ENCODE measurements at regions not wholly inside any gene's neighbourhood (a gene's known extent, or its start where the extent isn't known, plus 50 kb on each side); places are given as distances from the start of the nearest gene placed in this dataset.
"Not testable (repeated sequence)": the region's sequence is repeated elsewhere in the genome, so short reads cannot be mapped to it uniquely, and the experiment has no call there.

DNA sequence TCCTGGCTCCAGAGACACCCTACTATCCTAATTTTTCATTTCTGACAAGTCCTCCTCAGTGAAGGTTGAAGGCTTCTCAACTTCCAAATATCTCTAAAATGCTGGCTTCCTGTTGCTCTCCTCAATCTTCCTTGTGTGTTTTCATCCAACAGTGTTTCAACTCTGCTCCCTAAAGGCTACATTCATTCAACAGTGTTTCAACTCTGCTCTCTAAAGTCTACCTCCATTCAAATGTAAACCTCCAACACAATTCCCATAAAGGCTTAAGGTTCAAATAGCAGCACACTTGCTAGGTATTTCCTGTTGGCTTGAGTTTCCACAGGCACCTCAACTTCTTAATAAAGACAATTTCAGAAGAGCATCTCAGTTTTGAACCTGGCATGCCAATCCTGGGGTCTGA, 164.8 kb downstream of the HINT1 start:
- CTCF ChIA-PET: no interaction called here
- Histone ChIP-seq H2AFZ (ENCODE audit: low read depth) (no peak overlapping the region), H3K79me2 (ENCODE audit: insufficient read depth) (no peaks in the 10 kb centered on the region)

DNA sequence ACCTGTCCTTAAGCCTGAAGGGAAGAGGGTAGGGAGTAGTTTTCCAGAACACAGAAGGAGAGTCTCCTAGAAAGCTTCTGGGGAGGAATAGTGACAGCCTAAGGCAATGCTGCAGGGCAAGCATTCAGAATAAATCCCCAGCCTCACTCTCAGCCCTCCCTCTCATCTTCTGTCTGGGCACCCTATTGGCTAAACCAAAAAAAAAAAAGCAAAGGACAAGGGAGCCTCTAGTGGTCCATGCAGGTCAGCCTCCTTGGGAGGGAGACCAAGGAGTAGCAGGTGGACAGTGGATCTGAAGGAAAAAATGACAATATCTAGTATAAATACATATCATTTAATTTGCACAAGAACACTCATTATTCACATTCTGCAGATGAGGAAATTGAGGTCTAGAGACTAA, 168.3 kb downstream of the HINT1 start:
- H3F3A ChIP-seq (replicated peaks; ENCODE audit: insufficient read depth); H2AFZ ChIP-seq (ENCODE audit: low read depth); POLR2A ChIA-PET; H3K4me3 ChIP-seq (ENCODE audit: low read depth in 2 of 2, low read length in 1 of 2); H3K4me2 ChIP-seq; DNase-seq; H3K27me3 ChIP-seq (ENCODE audit: insufficient read depth); H3K27ac ChIP-seq (ENCODE audit: low read depth in 2 of 2, low read length in 1 of 2); H3K9me2 ChIP-seq; CTCF ChIA-PET; H3K36me3 ChIP-seq (replicated peaks in 1 of 2; ENCODE audit: control insufficient read depth in 1 of 2, insufficient read depth in 2 of 2, low read length in 1 of 2); H3K79me2 ChIP-seq (ENCODE audit: insufficient read depth); H4K20me1 ChIP-seq (ENCODE audit: insufficient read depth); H3K9me3 ChIP-seq; H3K9ac ChIP-seq: not testable (repeated sequence)
- H3K4me1 ChIP-seq (ENCODE audit: control insufficient read depth in 1 of 2, insufficient read depth in 2 of 2, low read depth in 1 of 2, low read length in 1 of 2): peaks cover 0 to 11% of the 10 kb centered on the region in 2 experiments; a peak in 1 of 4 replicates

More for the DNA sequence above, 164.8 kb downstream of the HINT1 start:
- no peak overlapping the region for H3K9ac ChIP-seq
- H3K9me2 ChIP-seq: no peaks in the 10 kb centered on the region
- no peaks in the 10 kb centered on the region for H3K36me3 ChIP-seq (replicated peaks in 1 of 2; ENCODE audit: control insufficient read depth in 1 of 2, insufficient read depth in 2 of 2, low read length in 1 of 2)
- no peak overlapping the region for H3K4me2 ChIP-seq
- H3F3A ChIP-seq (replicated peaks; ENCODE audit: insufficient read depth): no peaks in the 10 kb centered on the region
- H3K9me3 ChIP-seq: no peaks in the 10 kb centered on the region
- no peaks in the 10 kb centered on the region for H3K4me1 ChIP-seq (ENCODE audit: control insufficient read depth in 1 of 2, insufficient read depth in 2 of 2, low read depth in 1 of 2, low read length in 1 of 2)
- no peak overlapping the region for H3K4me3 ChIP-seq (ENCODE audit: low read depth in 2 of 2, low read length in 1 of 2)
- H3K27ac ChIP-seq (ENCODE audit: low read depth in 2 of 2, low read length in 1 of 2): no peak overlapping the region
- H3K27me3 ChIP-seq (ENCODE audit: insufficient read depth): no peaks in the 10 kb centered on the region; the same call in 1 of the 2 replicates
- DNase-seq: no peak
- H4K20me1 ChIP-seq (ENCODE audit: insufficient read depth): no peaks in the 10 kb centered on the region
- POLR2A ChIA-PET: no interaction called here
- TF ChIP-seq JUND (IDR thresholded peaks at IDR 0.05) (no peak), FOXM1 (IDR thresholded peaks at IDR 0.05; ENCODE audit: low read depth) (no peak), GABPA (IDR thresholded peaks at IDR 0.05; ENCODE audit: low read depth) (no peak), MXI1 (IDR thresholded peaks at IDR 0.05; ENCODE audit: low read depth, low read length) (no peak), POLR2AphosphoS5 (IDR thresholded peaks at IDR 0.05; ENCODE audit: low read depth, low read length) (no peak)

DNA sequence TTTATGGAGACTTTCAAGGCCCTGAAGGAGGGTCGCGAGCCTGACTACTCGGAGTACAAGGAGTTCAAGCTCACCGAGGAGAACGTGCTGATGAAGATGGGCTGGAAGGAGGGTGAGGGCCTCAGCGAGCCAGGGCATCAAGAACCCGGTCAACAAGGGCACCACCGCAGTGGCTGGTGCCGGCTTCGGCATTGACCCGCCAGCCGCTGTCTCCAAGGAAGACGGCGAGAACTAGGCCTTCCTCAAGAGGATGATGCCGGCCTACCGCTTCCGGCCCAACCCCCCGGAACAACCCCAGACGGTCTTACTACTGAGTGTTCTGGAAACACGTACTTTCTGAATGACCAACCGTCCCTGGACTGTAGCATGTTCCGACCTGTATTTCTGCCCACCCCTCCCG, 169.2 kb downstream of the HINT1 start:
- Histone ChIP-seq H3K9me2 (no peaks in the 10 kb centered on the region), H3K27ac (ENCODE audit: low read depth in 2 of 2, low read length in 1 of 2) (no peak overlapping the region), H3K4me1 (ENCODE audit: control insufficient read depth in 1 of 2, insufficient read depth in 2 of 2, low read depth in 1 of 2, low read length in 1 of 2) (peaks cover 0 to 20% of the 10 kb centered on the region in 2 experiments; a peak in 1 of 4 replicates), H4K20me1 (ENCODE audit: insufficient read depth) (no peaks in the 10 kb centered on the region), H3K27me3 (ENCODE audit: insufficient read depth) (no peaks in the 10 kb centered on the region), H3K79me2 (ENCODE audit: insufficient read depth) (no peaks in the 10 kb centered on the region), H3K4me3 (ENCODE audit: low read depth in 2 of 2, low read length in 1 of 2) (no peak overlapping the region), H3K4me2 (no peak overlapping the region), H3K9me3 (no peaks in the 10 kb centered on the region), H3K9ac (no peak overlapping the region), H2AFZ (ENCODE audit: low read depth) (no peak overlapping the region), H3F3A (replicated peaks; ENCODE audit: insufficient read depth) (peaks cover 18% of the 10 kb centered on the region), H3K36me3 (replicated peaks in 1 of 2; ENCODE audit: control insufficient read depth in 1 of 2, insufficient read depth in 2 of 2, low read length in 1 of 2) (no peaks in the 10 kb centered on the region)
- POLR2A ChIA-PET: no interaction called here
- WGBS (ENCODE audit: low lambda C conversion rate): 62% methylated on average over 16 of the region's 23 CpGs
- CTCF ChIA-PET: no interaction called here
- DNase-seq: no peak
- TF ChIP-seq JUND (IDR thresholded peaks at IDR 0.05): no peak
- TF ChIP-seq GATA2 (CRISPR knock-in tag; IDR thresholded peaks at IDR 0.05): no peak
- TF ChIP-seq FOXJ3 (CRISPR knock-in tag; IDR thresholded peaks at IDR 0.05): no peak
- no peak for TF ChIP-seq ELF1 (IDR thresholded peaks at IDR 0.05)
- no peak for TF ChIP-seq RAD21 (IDR thresholded peaks at IDR 0.05; ENCODE audit: low read length)
- TF ChIP-seq TEAD4 (IDR thresholded peaks at IDR 0.05; ENCODE audit: borderline replicate concordance, insufficient read depth): no peak
- TF ChIP-seq, protein P1, sequence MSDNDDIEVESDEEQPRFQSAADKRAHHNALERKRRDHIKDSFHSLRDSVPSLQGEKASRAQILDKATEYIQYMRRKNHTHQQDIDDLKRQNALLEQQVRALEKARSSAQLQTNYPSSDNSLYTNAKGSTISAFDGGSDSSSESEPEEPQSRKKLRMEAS (IDR thresholded peaks at IDR 0.05; ENCODE audit: low read depth): no peak
- TF ChIP-seq, protein P2, sequence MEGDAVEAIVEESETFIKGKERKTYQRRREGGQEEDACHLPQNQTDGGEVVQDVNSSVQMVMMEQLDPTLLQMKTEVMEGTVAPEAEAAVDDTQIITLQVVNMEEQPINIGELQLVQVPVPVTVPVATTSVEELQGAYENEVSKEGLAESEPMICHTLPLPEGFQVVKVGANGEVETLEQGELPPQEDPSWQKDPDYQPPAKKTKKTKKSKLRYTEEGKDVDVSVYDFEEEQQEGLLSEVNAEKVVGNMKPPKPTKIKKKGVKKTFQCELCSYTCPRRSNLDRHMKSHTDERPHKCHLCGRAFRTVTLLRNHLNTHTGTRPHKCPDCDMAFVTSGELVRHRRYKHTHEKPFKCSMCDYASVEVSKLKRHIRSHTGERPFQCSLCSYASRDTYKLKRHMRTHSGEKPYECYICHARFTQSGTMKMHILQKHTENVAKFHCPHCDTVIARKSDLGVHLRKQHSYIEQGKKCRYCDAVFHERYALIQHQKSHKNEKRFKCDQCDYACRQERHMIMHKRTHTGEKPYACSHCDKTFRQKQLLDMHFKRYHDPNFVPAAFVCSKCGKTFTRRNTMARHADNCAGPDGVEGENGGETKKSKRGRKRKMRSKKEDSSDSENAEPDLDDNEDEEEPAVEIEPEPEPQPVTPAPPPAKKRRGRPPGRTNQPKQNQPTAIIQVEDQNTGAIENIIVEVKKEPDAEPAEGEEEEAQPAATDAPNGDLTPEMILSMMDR (IDR thresholded peaks at IDR 0.05): no peak
- TF ChIP-seq, protein P3, sequence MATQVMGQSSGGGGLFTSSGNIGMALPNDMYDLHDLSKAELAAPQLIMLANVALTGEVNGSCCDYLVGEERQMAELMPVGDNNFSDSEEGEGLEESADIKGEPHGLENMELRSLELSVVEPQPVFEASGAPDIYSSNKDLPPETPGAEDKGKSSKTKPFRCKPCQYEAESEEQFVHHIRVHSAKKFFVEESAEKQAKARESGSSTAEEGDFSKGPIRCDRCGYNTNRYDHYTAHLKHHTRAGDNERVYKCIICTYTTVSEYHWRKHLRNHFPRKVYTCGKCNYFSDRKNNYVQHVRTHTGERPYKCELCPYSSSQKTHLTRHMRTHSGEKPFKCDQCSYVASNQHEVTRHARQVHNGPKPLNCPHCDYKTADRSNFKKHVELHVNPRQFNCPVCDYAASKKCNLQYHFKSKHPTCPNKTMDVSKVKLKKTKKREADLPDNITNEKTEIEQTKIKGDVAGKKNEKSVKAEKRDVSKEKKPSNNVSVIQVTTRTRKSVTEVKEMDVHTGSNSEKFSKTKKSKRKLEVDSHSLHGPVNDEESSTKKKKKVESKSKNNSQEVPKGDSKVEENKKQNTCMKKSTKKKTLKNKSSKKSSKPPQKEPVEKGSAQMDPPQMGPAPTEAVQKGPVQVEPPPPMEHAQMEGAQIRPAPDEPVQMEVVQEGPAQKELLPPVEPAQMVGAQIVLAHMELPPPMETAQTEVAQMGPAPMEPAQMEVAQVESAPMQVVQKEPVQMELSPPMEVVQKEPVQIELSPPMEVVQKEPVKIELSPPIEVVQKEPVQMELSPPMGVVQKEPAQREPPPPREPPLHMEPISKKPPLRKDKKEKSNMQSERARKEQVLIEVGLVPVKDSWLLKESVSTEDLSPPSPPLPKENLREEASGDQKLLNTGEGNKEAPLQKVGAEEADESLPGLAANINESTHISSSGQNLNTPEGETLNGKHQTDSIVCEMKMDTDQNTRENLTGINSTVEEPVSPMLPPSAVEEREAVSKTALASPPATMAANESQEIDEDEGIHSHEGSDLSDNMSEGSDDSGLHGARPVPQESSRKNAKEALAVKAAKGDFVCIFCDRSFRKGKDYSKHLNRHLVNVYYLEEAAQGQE (IDR thresholded peaks at IDR 0.05; ENCODE audit: low read depth, low read length): no peak
- TF ChIP-seq RFX5 (IDR thresholded peaks at IDR 0.05; ENCODE audit: low read length): no peak
- no peak for TF ChIP-seq FOSL2 (IDR thresholded peaks at IDR 0.05; ENCODE audit: borderline replicate concordance, low read depth)
- TF ChIP-seq, protein P4, sequence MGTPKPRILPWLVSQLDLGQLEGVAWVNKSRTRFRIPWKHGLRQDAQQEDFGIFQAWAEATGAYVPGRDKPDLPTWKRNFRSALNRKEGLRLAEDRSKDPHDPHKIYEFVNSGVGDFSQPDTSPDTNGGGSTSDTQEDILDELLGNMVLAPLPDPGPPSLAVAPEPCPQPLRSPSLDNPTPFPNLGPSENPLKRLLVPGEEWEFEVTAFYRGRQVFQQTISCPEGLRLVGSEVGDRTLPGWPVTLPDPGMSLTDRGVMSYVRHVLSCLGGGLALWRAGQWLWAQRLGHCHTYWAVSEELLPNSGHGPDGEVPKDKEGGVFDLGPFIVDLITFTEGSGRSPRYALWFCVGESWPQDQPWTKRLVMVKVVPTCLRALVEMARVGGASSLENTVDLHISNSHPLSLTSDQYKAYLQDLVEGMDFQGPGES (IDR thresholded peaks at IDR 0.05; ENCODE audit: low read depth, low read length): no peak
- TF ChIP-seq, protein P5, sequence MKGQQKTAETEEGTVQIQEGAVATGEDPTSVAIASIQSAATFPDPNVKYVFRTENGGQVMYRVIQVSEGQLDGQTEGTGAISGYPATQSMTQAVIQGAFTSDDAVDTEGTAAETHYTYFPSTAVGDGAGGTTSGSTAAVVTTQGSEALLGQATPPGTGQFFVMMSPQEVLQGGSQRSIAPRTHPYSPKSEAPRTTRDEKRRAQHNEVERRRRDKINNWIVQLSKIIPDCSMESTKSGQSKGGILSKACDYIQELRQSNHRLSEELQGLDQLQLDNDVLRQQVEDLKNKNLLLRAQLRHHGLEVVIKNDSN (IDR thresholded peaks at IDR 0.05; ENCODE audit: borderline replicate concordance, low read depth): no peak
